NCI-H524 treated with DMSO at 0.1 percent for 48 hours (cell line): ENCODE measurements at regions not wholly inside any gene's neighbourhood (a gene's known extent, or its start where the extent isn't known, plus 50 kb on each side); places are given as distances from the start of the nearest gene placed in this dataset.

Experiments
- DNase-seq: peaks from one replicate; lab custom pipeline; 2025; lab: John Stamatoyannopoulos, UW

DNA sequence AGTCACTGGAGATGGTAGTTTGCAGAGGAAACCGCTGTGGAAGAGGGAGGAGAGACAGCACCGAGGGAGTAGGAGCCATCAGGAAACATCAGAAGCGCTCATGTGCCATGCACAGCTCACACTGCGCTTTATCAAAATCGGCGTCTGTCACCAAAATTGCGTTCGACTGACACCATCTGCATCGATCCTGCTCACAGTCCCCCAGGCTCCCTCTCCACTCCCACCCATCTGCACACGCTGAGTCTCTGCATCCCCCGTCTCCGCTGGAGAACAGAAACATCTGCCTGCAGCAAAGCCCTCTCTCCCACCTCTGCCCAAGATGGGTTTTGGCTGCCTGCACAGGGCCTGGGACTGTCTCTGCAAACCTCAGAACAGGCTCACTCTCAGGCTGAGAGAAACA lies 187.5 kb upstream of the RPL38 start:
- peak; percentile 84 for DNase-seq

DNA sequence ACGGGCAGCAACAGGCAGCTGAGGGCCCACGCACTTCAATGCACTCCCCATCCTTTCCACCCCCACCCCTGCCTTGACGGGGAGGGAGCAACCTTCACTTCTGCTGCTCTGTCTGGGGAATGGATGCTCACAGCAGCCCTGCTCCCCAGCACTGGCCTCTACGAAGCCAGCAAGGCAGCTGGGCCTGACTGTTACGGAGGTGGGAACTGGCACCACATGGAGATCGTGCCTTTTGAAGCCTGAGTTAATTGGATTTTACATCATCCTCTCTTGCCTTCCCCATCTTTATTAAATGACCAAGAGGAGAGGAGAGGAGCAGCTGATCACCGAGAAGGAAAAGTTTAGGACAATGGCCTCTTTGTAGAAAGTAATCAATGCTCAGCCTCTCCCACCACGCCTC lies 187.0 kb upstream of the RPL38 start:
- peak; percentile 45 for DNase-seq

DNA sequence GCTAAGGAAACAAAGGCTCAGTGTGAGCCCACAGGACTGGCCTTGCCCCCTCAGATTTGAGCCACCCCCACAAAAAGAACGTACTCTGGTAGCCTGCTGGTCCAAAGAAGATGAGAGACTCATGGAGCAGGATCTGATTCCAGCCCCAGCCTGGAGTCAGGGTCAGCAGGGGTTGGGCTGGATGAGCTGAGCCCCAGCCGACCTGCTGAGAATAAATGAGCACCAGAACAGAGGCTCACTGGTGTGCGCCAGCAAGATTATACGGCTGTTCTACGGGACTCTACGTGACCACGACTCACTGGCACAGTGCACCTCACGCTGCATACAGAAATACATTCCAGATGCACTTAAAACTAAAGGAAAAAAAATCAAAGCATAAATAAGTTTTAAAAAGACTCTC lies 186.0 kb upstream of the RPL38 start:
- no peak for DNase-seq

DNA sequence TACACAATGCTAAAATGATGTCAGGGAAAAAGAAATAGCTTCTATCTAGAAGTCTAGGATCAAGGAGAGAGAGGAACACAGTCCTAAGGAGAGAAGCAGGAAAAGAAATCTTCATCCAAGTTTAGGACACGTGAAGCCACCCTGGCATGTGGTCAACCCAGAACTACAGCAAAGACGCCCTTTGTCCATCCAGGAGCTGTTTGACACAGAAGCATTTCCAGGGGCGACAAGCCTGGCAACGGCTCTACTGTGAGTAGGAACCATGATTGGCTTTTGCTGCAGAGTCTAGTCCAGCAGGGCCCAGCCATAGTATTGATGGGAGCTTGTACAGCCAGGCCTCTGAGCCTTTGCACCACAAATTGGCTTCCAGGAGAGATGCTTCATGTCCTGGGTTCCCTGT lies 185.4 kb upstream of the RPL38 start:
- DNase-seq: no peak

DNA sequence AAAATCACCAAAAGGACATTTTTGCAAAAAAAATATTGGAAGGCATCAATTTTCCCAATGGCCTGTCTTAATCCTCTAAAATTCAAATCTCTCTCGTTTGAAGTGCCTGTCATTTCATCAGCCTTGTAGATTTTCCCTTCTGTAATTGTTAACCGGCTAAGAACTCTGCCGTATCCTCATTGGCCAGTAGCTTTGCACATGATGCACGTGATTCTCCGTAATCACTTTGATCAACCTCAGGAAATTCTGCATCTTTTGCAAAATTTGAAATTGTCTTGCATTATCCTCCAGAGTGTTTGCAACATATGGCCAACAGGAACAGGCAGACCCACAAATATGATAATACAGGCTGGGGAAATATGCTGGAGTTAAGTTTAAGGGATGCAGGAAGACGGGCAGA lies 184.2 kb upstream of the RPL38 start:
- DNase-seq: no peak

DNA sequence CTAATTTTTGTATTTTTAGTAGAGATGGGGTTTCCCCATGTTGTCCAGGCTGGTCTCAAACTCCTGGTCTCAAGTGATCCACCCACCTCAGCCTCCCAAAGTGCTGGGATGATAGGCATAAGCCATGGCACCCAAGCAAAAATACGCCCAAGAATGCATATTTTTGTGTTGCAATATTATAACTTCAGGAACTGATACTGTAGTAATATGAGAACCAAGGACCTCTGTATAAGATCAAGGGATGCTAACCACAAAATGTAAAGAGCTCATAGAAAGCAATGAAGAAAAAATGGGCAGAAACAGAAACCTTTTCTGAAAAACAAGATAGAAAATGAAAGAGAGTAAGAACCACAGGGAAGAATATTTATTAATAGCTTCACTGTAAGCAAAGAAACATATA lies 183.6 kb upstream of the RPL38 start:
- no peak for DNase-seq

DNA sequence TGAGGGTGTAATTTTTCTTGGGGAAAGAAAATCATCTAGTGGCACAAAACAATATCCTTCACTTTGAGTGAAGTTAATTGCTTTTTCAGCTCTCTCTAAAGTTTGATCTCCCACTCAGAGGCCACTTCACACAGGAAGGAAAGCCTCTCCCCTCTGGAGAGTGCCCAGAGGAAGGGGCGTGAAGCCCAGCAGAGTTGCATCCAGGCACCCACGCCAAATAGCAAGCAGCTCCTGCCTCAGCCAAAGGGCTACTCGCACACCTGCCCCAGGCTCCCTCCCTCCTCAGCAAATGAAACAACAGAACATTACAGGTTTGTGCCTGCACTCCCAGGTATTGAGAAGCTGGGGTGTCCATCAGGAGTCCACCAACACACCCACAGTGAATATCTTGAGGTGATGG lies 183.0 kb upstream of the RPL38 start:
- DNase-seq: no peak

DNA sequence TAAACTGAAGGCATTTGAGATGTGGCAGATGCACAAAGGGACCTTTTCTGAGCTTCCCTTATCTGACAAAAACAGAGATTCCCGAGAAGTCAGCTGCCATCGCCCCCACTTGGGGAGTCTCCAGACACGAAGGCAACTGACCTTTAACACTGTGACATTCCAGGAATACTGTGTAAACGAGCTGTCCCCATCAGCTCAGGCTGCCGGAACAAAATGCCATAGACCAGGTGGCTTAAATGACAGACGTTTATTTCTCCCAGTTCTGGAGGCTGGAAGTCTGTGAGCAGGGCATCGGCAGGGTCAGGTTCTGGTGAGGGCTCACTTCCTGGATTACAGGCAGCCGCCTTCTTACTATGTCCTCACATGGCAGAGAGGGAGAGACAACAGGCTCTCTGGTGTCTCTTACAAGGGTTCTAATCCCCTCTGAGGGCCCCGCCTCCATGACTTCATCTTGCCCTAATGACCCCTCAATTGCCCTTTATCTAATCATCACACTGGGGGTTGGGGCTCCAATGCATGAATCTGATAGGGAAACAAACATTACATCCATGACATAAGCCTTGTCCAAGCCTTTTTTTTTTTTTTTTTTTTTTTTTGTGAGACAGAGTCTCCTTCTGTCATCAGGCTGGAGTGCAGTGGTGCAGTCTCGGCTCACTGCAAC lies 178.5 kb upstream of the RPL38 start:
- DNase-seq: no peak

DNA sequence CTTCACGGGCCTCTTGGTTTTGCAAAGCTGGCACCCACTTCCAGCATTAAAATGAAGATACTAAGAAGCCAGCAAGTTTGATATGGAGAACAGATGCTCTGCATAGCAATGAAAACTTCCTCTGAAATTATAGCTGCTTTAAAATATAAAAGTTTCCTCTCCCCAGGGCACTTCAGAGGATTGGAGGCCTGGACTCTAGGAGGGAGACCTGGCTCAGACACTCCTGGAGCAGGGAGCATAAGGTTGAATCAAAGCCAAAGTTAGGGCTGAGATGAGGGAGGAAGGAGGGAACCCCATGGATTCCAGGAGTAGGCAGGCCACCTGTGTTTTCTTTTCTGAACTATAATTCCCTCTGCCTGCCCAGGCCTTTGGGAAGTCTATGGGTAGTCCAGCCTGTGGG lies 176.0 kb upstream of the RPL38 start:
- peak; percentile 97 for DNase-seq

DNA sequence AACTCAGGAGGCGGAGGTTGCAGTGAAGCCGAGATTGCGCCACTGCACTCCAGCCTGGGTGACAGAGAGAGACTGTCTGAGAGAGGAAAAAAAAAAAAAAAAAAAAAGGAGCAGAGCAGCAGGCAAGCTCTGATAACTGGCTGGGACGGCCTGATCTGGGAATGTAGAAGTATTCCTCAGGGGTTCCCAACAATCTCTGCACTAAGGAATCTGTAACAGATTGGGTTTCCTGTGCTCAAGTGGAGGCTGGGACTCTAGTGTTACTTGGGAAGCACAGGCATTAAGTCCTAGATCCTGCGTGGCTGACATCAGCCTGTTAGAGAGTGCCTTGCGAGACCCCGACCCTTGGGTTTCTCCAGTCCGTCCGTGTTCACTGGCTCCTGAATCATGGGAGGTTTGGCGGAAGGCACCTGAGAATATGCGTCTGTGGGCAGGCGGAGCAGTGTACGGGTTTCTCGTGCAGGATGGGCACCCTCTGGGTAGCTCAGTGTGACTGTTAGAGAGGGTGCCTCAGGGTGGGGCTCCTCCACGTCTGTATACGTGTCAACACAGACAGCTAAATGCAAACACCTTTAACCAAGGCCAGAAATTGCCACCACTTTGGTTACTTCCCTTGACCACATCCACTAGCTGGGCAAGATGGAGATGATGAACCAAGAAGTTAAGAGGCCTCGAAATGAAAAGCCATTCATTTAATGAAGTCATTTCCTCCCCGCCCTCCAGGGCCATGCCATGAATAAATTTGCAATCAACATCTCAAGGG lies 174.9 kb upstream of the RPL38 start:
- no peak for DNase-seq

DNA sequence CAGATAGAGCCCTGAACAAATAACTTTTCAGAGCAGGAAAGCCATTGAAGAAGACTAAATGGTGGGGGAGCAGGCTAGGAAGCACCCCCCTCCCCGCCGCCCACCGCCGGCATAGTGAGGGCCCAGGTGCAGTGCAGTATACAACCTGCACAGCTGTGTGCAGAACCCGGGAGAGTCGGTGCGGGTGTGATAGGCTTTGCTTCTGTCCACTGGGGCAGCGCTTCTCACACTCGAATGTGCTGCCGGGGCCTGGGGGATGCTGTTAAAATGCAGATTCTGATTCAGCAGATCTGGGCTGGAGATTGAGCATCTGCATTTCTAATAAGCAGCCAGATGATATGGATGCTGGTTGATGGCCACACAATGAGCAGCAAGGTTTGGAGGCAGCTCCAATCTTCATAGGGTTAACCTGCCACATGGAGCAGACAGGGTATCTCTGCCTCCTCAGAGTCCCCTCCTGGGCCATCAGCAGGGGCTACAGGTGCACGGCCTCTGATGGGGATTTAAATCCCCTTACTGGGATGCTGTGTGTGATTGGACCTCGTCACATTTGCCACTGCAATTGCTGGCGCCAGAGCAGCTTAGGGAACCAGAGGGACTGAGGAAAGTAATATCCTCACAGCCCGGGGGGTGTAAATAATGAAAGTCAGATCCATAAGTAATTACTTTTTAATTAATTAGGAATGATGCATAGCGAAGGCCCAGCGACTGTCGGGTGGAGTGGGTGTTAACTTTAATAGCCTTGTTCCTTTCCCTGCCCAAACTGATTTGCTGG lies 172.0 kb upstream of the RPL38 start:
- no peak for DNase-seq

DNA sequence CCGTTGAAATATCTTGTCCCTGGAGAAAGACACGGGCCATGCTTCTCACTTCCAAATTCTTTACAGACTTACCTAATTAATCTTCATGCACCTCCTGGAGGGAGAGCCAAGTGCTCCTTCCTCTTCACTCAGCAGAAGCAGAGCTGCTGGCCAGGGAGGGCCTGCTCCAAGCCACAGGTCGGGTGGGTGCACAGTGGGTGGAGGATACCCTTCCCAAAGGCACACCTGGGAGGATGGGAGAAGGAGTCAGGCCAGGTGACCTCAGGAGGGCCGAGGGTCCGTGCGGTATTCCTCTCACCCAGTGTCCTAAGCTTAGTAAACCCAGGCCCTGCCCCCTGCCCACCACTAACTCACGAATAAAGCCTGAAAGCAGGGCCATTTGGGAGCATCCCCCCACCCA lies 171.3 kb upstream of the RPL38 start:
- DNase-seq: no peak

DNA sequence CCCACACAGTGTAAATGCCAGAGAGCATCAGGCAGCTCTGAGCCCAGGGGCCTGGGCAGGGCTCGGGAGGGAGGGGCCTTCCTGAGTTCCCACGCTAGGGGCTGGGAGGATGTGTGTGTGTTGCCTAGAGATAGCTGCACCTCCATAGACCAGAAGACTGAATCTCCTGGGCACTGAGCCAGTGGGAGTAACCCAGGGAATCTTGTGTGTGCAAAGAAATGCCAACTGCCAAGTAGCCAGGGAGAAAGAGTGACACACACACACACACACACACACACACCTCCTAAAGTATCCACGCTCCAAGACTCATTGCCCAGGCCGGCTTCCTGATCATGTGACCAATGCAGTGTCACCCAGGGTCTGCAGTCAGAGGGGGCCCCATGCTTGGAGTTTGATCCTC lies 166.2 kb upstream of the RPL38 start:
- DNase-seq: no peak

DNA sequence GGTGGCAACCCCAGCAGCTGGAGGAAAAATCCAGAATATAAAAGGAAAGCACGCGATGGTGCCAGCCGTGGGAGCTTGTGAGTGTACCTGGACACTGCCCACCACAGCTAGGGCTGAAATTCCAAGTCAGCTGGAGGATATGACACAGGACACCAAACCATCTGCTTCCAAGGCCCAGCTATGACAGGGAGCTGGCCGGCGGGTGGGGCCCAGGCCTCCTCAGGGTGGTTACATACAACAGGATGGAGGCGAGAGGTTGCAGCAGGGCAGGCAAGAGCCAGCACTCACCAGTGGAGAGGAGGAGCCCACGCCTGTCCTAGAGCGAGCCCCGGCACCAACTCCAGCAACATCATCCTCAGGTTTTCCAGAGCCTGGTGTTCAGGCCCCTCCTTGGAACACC lies 163.2 kb upstream of the RPL38 start:
- DNase-seq: no peak

DNA sequence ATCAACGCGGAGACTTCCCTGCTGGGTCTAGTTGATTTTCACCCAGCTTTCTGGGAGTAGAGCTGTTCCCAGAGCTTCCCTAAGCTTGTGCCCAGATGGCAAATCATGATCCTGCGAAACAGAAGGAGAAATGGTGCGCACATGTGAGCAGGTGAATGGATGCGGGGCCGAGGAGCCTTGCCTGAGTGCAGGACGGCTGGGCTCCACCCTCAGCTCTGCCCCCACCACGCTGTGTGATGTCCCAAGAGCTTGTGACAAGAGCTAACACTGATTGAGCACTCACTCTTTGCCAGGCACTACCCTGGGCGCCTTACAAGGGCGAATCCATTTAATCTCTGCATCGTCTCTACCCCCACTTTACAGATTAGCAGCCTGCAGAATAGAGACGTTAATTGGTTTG lies 162.7 kb upstream of the RPL38 start:
- DNase-seq: no peak

DNA sequence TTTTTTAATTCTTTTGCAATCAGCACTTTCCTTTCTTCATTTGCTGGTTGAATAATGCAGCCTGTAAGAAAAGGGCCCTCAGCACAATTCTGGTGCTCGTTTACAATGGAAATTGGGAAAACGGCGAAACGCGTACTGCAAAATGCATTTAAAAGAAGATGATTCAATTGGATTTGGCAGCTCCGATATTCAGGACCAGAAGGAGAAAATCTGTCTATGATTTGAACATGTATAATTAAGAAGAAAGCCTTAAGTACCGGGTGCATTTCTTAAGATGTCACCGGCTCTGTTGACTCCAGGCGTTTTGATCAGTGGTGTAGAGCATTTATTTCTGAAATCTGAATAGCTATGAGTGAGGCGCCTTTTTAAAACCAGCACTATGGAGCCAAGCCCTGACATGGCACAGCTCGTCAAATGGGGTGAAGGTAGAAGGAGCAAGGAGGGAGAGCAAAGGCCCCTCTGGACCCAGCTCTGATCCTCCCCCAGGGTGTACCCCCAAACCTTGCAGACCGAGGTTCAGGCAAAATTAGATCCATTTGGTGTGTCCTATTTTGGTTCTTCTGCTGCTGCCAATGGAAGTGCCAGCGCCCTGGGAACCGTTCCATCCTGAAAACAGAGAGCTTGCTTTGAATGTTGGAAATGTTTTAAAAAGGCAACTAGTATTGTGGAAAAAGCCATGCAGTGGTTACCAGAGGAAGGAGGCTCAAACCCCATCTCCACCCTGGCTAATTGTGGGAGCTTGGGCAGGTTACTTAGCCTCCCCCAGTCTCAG lies 161.4 kb upstream of the RPL38 start:
- no peak for DNase-seq

DNA sequence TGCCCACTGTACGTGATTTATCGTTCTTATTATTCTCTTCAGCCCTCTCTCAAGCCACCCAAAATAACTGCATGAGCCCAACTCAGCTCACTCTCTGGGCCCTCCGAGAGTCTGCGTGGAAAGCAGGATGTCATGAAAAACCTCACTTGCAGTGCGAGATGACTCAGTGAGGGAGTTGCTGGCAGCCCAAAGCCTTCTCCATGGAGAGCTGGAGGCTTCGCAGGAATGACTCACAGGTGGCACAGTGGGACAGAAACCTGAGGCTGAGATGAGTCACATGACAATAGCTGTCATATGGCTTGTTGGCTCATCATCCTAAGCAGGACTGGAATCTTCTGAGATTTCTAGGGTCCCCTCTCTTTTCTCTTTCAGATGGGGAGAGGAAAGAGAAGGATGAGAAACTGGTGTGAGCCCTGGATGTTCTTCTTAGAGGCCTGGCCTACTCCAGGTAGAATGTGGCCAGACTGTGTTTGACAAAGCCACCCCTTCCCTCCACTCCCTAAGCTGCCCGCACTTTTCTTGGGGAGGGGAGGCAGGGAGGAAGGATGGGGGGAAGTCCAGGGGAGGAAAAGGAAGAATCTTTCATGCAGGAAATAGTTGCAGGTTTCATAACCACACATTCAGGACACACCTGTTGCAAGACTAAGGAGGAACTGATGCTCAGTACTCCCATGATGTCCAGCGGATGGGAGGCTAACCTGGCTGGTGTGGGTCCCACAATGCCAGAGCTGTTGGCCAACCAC lies 160.6 kb upstream of the RPL38 start:
- no peak for DNase-seq

DNA sequence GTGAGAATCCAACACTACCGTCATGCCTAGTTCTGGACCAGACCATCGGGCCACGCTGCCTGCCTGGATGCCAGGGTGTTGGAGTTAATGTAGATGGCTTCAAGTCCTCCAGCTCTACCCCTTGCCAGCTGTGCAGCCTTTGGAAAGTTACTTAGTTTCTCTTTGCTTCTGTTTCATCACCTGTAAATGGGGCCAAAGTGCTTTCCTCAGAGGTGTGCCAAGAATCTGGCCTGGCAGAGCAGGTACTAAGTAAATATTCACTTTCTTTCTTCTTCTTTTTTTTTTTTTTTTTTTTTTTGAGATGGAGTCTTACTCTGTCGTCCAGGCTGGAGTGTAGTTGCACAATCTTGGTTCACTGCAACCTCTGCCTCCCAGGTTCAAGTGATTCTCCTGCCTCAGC lies 159.5 kb upstream of the RPL38 start:
- DNase-seq: no peak

DNA sequence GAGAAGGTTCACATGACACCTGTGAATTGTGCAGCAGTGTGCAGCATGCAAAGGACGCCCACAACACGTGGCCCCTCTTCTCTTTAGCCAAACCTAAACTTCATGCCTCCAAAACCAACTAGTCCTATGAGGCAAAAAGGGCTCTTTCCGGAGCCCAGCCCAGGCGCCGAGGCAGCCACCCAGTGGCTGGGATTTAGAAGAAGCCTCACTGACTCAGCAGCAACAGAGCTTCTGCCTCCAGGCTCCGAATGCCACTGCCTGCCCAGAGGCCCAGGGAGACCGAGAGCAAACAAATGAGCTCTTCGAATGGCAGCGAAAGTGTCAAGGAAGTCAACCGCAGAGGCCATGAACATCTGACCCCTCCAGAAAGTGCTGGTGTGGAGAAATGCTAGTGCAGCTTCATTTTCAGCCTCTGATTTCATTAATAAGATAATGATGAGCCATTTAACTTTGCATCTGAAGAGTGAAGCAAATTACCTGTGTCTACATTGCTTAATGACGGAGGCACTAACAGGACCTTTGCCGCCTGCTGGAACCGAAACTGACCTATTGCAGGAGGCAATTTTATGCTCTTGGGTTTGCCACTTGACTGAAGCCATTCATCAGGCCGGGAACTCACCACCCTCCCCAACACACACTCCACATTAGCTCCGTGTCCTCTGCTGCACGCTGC lies 157.7 kb upstream of the RPL38 start:
- DNase-seq: no peak

DNA sequence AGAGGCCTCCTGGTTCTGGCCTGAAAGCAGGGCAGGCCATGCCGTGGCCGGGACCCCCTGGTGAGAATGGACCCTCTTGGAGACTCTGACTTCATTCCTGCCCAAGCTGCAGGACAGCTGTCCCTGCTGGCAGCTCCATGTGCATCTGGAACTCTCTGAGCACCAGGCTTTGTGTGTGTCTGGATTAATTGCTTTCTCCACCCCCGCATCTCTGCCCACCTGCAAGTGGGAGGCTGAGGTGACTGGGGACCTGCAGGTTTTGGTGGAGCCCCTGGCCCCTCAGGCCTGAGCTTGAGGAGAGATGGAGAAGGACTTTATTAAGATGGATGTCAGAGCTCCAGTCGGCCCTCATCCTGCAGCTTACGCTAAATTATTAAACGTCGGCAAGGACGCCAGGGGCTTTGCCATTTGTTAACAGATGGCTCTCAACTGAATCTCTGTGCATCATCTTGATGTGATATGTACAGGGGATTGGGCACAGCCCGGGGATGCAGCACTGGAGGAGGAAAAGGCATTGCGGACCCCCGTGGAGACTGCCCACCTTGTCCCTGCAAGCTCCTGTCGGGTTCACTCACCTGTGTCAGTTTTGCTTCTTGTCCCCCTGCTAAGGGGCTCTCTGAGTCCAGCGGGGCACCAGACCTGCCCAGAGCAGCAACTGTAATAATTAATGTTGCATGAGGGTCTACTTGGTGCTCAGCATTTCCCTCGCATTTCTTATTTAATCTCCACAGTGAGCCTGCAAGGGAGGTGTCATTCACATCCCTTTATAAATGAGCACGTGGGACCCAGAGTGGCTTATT lies 154.1 kb upstream of the RPL38 start:
- peak; percentile 94 for DNase-seq
